Mesendoderm (in vitro differentiated cells): ENCODE measurements at regions not wholly inside any gene's neighbourhood (a gene's known extent, or its start where the extent isn't known, plus 50 kb on each side); places are given as distances from the start of the nearest gene placed in this dataset.

Source experiments
- DNase-seq: peaks from one replicate; pipeline ENCODE4 v3.0.0; 2013
- H2AK5ac ChIP-seq: 2 replicates; pipeline ENCODE4 v1.6.1; 2013; ENCODE audit warnings: low read length, inconsistent platforms
- H2BK120ac ChIP-seq: 2 replicates; pipeline ENCODE4 v1.6.1; 2013; ENCODE audit warnings: low read depth, mild to moderate bottlenecking, low read length, moderate library complexity, mixed read lengths
- H2BK15ac ChIP-seq: replicated peaks from 2 replicates; pipeline ENCODE4 v1.6.1; 2013; ENCODE audit warnings: low read depth, mild to moderate bottlenecking, moderate library complexity
- H2BK5ac ChIP-seq: 2 replicates; pipeline ENCODE4 v1.6.1; 2013; ENCODE audit warnings: low read length, inconsistent platforms
- H3K18ac ChIP-seq: 2 replicates; pipeline ENCODE4 v1.6.1; 2013; ENCODE audit warnings: mild to moderate bottlenecking, low read length, mixed read lengths
- H3K23ac ChIP-seq: one replicate; pipeline ENCODE4 v1.6.1; 2013; ENCODE audit warnings: low read length
- H3K27ac ChIP-seq: 2 replicates; pipeline ENCODE4 v1.5.1; 2013; ENCODE audit warnings: low read depth, mild to moderate bottlenecking, inconsistent platforms, low read length, moderate library complexity
- H3K27me3 ChIP-seq: 2 replicates; pipeline ENCODE4 v1.6.1; 2013; ENCODE audit warnings: low read length, control low read depth, mild to moderate bottlenecking, inconsistent platforms; ENCODE audit not compliant: insufficient read depth, poor library complexity
- H3K36me3 ChIP-seq: 2 replicates; pipeline ENCODE4 v1.6.1; 2013; ENCODE audit warnings: low read length, inconsistent platforms; ENCODE audit not compliant: control insufficient read depth, insufficient read depth
- H3K4ac ChIP-seq: one replicate; pipeline ENCODE4 v1.6.1; 2013; ENCODE audit warnings: low read depth, mild to moderate bottlenecking, low read length, moderate library complexity
- H3K4me1 ChIP-seq: 2 replicates; pipeline ENCODE4 v1.6.1; 2013; ENCODE audit warnings: low read depth, low read length, inconsistent platforms; ENCODE audit not compliant: control insufficient read depth
- H3K4me2 ChIP-seq: 2 replicates; pipeline ENCODE4 v1.6.1; 2013; ENCODE audit warnings: low read length
- H3K4me3 ChIP-seq: 2 replicates; pipeline ENCODE4 v1.5.1; 2013; ENCODE audit warnings: mild to moderate bottlenecking, low read length
- H3K56ac ChIP-seq: one replicate; pipeline ENCODE4 v1.6.1; 2013; ENCODE audit warnings: low read length
- H3K79me1 ChIP-seq: 2 replicates; pipeline ENCODE4 v1.6.1; 2013; ENCODE audit warnings: low read length, inconsistent platforms
- H3K79me2 ChIP-seq: 2 replicates; pipeline ENCODE4 v1.6.1; 2013; ENCODE audit warnings: mild to moderate bottlenecking, low read length; ENCODE audit not compliant: control insufficient read depth, insufficient read depth
- H3K9ac ChIP-seq: 2 replicates; pipeline ENCODE4 v1.6.1; 2013; ENCODE audit warnings: low read length, inconsistent platforms
- H4K5ac ChIP-seq: one replicate; pipeline ENCODE4 v1.6.1; 2013; ENCODE audit warnings: low read length
- H4K8ac ChIP-seq: one replicate; pipeline ENCODE4 v1.6.1; 2013; ENCODE audit warnings: low read depth, mild to moderate bottlenecking, control low read depth, low read length, moderate library complexity
- WGBS: extraction: QIAGEN DNeasy Blood & Tissue Kit; methylation state at CpG from one replicate; pipeline ENCODE4 v1.1.7; 2013; ENCODE audit warnings: low lambda C conversion rate, missing lambda C conversion rate; ENCODE audit not compliant: insufficient coverage; ENCODE audit errors: extremely low coverage; 5-methylcytosine and 5-hydroxymethylcytosine counted together

- no peak overlapping the region for H3K4me2 ChIP-seq
- H3K79me1 ChIP-seq: no peaks in the 10 kb centered on the region
- H2BK120ac ChIP-seq: no peak overlapping the region
- no peaks in the 10 kb centered on the region for H3K27me3 ChIP-seq
- H3K9ac ChIP-seq: no peak overlapping the region
- H2AK5ac ChIP-seq: no peak overlapping the region
- no CpG with 5 or more reads among the region's 1 CpG for WGBS
- H3K18ac ChIP-seq: no peak overlapping the region
- no peaks in the 10 kb centered on the region for H3K79me2 ChIP-seq
- H2BK5ac ChIP-seq: no peak overlapping the region
- no peak overlapping the region for H4K8ac ChIP-seq
- H3K56ac ChIP-seq: no peak overlapping the region
- no peak overlapping the region for H3K4me3 ChIP-seq
- H4K5ac ChIP-seq: no peak overlapping the region
- no peak overlapping the region for H2BK15ac ChIP-seq
- H3K27ac ChIP-seq: no peak overlapping the region
- H3K36me3 ChIP-seq: no peaks in the 10 kb centered on the region
- H3K4ac ChIP-seq: no peak overlapping the region
- DNase-seq: no peak
- no peak overlapping the region for H3K23ac ChIP-seq
- no peaks in the 10 kb centered on the region for H3K4me1 ChIP-seq
Observed at GRCh38 chr3:106577241-106577640, 708.4 kb upstream of the CBLB start.

DNA sequence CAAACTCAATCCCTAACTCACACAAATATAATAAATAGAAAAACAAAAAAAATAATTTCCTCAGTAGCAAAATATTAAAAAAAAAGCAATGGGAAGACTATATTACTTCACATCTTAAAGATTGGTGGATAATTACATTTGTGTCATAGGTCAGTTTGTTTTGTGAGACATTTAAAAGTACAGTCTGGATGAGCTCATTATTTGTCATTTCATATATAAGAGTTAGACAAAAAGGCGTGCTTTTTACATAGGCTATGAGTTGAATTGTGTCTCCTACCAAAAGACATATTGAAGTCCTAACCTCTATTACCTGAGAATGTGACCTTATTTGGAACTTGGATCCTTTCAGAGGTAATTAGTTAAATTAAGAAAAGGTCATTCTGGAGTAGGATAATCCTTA is 710.1 kb upstream of the CBLB start:
- H4K8ac ChIP-seq: no peak overlapping the region
- no peak overlapping the region for H3K56ac ChIP-seq
- H3K79me2 ChIP-seq: no peaks in the 10 kb centered on the region
- H3K4me3 ChIP-seq: no peak overlapping the region
- H3K4ac ChIP-seq: no peak overlapping the region
- WGBS: no CpG with 5 or more reads among the region's 1 CpG
- H3K4me2 ChIP-seq: no peak overlapping the region
- H3K18ac ChIP-seq: no peak overlapping the region
- no peaks in the 10 kb centered on the region for H3K4me1 ChIP-seq
- no peak overlapping the region for H3K23ac ChIP-seq
- no peak overlapping the region for H2BK5ac ChIP-seq
- H3K79me1 ChIP-seq: no peaks in the 10 kb centered on the region
- H3K27me3 ChIP-seq: no peaks in the 10 kb centered on the region
- H2BK15ac ChIP-seq: no peak overlapping the region
- no peak overlapping the region for H4K5ac ChIP-seq
- H2AK5ac ChIP-seq: no peak overlapping the region
- no peaks in the 10 kb centered on the region for H3K36me3 ChIP-seq
- H3K27ac ChIP-seq: no peak overlapping the region
- H3K9ac ChIP-seq: no peak overlapping the region
- no peak for DNase-seq
- H2BK120ac ChIP-seq: no peak overlapping the region

DNA sequence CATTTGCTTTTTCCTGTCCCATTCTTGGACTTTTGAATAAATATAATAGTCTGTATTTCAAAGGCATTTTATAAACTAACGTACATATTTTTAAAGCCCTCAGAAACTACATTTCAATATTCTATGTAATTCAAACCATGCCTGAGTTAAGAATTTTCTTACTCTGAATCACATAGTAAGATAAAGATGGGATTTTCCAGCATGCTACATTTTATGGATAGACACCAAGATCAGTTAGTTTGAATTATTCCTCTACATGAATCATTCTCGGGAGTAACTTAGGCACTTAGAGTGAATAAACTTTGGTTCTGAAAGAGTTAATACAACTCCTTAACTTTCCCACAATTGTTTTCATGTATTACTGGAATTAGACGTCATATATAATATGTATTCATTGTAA is 713.3 kb upstream of the CBLB start:
- Histone ChIP-seq H3K79me2 (no peaks in the 10 kb centered on the region), H3K4ac (no peak overlapping the region), H2BK5ac (no peak overlapping the region), H3K27ac (no peak overlapping the region), H3K18ac (no peak overlapping the region), H2AK5ac (no peak overlapping the region), H2BK15ac (no peak overlapping the region), H3K4me1 (no peaks in the 10 kb centered on the region), H3K23ac (no peak overlapping the region), H3K36me3 (no peaks in the 10 kb centered on the region), H4K8ac (no peak overlapping the region), H3K27me3 (no peaks in the 10 kb centered on the region), H3K9ac (no peak overlapping the region), H3K4me3 (no peak overlapping the region), H3K56ac (no peak overlapping the region), H3K4me2 (no peak overlapping the region), H4K5ac (no peak overlapping the region), H3K79me1 (no peaks in the 10 kb centered on the region), H2BK120ac (no peak overlapping the region)
- no peak for DNase-seq
- no CpG with 5 or more reads among the region's 3 CpGs for WGBS

DNA sequence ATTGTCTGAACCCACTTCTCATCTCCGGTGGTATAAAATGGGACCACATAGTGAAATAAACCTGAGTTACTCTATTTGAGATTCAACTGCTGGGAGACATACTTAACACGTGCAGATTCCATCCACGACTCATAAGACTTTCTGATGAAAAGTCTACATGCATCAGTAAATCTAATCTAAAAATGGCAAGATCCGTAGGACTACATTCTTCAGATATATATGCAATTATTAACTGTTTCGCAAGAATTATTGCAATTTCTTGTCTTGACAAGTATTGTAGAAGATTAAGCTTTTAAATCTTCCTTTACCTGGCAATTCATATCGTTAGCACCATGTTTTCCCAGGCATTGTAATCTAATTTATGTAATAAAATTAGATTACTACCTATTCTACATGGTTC is 718.7 kb upstream of the CBLB start:
- Histone ChIP-seq H3K27ac (no peak overlapping the region), H3K79me2 (no peaks in the 10 kb centered on the region), H3K4me1 (no peaks in the 10 kb centered on the region), H3K56ac (no peak overlapping the region), H2BK120ac (no peak overlapping the region), H4K8ac (no peak overlapping the region), H3K18ac (no peak overlapping the region), H3K79me1 (no peaks in the 10 kb centered on the region), H2BK5ac (no peak overlapping the region), H3K27me3 (no peaks in the 10 kb centered on the region), H2AK5ac (no peak overlapping the region), H3K36me3 (no peaks in the 10 kb centered on the region), H3K4me3 (no peak overlapping the region), H3K9ac (no peak overlapping the region), H2BK15ac (no peak overlapping the region), H3K4me2 (no peak overlapping the region), H3K23ac (no peak overlapping the region), H3K4ac (no peak overlapping the region), H4K5ac (no peak overlapping the region)
- no CpG with 5 or more reads among the region's 6 CpGs for WGBS
- DNase-seq: no peak

DNA sequence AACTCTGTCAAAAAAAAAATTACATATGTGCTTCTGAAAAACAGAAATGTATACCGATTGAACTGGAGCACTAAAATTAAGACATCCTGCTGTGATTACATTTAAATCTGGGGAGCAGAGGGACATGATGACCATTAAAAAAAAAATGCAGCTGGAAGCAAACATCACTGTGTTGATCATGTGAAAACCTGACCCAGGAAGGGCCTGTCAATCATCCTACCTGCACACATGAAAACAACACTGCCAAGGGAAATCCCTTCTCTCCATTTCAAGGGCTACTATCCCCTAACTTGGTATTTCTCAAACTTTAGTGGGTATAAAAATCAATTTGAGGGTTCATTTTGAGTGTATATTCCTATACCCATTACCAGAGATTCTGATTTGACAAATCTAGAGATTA is 719.9 kb upstream of the CBLB start:
- DNase-seq: no peak
- H3K56ac ChIP-seq: no peak overlapping the region
- no CpG with 5 or more reads among the region's 1 CpG for WGBS

DNA sequence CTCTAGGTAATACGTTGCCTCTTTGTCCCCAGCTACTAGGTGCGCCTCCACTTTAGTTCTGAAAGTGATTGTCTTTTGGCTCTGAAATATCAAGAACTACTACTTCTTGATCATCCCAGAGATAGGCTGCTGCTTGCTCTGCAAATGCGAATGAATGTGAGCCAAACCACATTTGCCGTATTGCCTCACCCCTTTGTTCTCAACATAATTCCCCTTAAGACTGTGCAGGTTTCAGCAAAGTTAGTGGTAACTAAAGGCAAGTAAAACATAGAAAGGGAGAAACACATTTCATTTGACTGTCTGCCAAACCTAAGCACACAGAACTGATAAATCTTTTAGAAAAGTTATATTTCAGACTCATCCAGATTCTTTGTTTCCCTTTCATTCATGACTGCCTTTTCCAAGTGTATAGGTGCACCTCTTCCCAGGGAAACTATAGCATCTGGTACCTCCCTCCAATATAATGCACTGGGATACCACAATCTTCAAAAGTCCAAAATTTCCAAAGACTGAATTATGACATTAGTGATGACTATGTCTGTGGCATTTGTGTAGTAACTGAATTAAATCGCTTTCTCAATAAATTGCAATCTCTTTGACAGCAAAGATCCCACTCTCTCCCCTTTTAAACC is 720.6 kb upstream of the CBLB start:
- no peak overlapping the region for H3K9ac ChIP-seq
- DNase-seq: no peak
- no peak overlapping the region for H4K8ac ChIP-seq
- H3K18ac ChIP-seq: no peak overlapping the region
- no peak overlapping the region for H2BK5ac ChIP-seq
- no peak overlapping the region for H3K27ac ChIP-seq
- no peaks in the 10 kb centered on the region for H3K4me1 ChIP-seq
- no peak overlapping the region for H2AK5ac ChIP-seq
- no peaks in the 10 kb centered on the region for H3K36me3 ChIP-seq
- no peak overlapping the region for H3K4me2 ChIP-seq
- WGBS: no CpG with 5 or more reads among the region's 5 CpGs
- no peak overlapping the region for H4K5ac ChIP-seq
- no peak overlapping the region for H3K23ac ChIP-seq
- no peaks in the 10 kb centered on the region for H3K27me3 ChIP-seq
- no peaks in the 10 kb centered on the region for H3K79me2 ChIP-seq
- H2BK120ac ChIP-seq: no peak overlapping the region
- H3K79me1 ChIP-seq: no peaks in the 10 kb centered on the region
- no peak overlapping the region for H2BK15ac ChIP-seq
- no peak overlapping the region for H3K4ac ChIP-seq
- H3K4me3 ChIP-seq: no peak overlapping the region
- no peak overlapping the region for H3K56ac ChIP-seq

More for the DNA sequence above, 719.9 kb upstream of the CBLB start:
- Histone ChIP-seq H2BK5ac (no peak overlapping the region), H2BK15ac (no peak overlapping the region), H3K4me1 (no peaks in the 10 kb centered on the region), H2AK5ac (no peak overlapping the region), H3K27ac (no peak overlapping the region), H3K36me3 (no peaks in the 10 kb centered on the region), H3K23ac (no peak overlapping the region), H3K4ac (no peak overlapping the region), H3K27me3 (no peaks in the 10 kb centered on the region), H3K18ac (no peak overlapping the region), H3K9ac (no peak overlapping the region), H2BK120ac (no peak overlapping the region), H3K79me1 (no peaks in the 10 kb centered on the region), H3K4me2 (no peak overlapping the region), H3K4me3 (no peak overlapping the region), H4K8ac (no peak overlapping the region), H4K5ac (no peak overlapping the region), H3K79me2 (no peaks in the 10 kb centered on the region)
